ENCODE measurements at regions not wholly inside any gene's neighbourhood (a gene's known extent, or its start where the extent isn't known, plus 50 kb on each side); places are given as distances from the start of the nearest gene placed in this dataset.
"Not testable (repeated sequence)": the region's sequence is repeated elsewhere in the genome, so short reads cannot be mapped to it uniquely, and the experiment has no call there.

DNA sequence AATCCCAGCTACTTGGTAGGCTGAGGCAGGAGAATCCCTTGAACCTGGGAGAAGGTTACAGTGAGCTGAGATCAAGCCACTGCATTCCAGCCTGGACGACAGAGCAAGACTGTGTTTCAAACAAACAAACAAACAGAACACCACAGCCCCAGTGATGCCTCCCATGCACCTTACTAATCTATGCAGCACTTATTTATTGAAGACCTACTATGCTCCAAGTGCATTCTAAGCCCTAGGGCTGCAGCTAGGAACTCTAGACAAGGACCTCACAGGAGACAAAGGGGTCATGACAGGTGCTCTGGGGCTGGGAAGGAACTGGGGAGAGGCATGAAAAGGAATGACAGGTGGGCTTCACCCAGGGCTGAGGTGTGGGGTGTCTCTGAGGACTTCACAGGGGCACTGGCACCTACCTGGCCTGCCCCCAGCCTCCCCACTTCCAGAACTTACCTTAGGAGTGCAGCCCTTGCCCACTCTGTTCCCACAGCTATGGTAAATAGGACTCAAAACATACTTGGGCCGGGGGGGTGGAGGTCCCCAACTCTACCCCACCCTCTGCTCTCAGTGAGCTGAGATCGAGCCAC is 69.4 kb downstream of the C9orf50 start (continued):
- TF ChIP-seq, protein P1, sequence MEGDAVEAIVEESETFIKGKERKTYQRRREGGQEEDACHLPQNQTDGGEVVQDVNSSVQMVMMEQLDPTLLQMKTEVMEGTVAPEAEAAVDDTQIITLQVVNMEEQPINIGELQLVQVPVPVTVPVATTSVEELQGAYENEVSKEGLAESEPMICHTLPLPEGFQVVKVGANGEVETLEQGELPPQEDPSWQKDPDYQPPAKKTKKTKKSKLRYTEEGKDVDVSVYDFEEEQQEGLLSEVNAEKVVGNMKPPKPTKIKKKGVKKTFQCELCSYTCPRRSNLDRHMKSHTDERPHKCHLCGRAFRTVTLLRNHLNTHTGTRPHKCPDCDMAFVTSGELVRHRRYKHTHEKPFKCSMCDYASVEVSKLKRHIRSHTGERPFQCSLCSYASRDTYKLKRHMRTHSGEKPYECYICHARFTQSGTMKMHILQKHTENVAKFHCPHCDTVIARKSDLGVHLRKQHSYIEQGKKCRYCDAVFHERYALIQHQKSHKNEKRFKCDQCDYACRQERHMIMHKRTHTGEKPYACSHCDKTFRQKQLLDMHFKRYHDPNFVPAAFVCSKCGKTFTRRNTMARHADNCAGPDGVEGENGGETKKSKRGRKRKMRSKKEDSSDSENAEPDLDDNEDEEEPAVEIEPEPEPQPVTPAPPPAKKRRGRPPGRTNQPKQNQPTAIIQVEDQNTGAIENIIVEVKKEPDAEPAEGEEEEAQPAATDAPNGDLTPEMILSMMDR (IDR thresholded peaks at IDR 0.05; ENCODE audit: low read depth, low read length, missing input control), result no peak
- TF ChIP-seq, protein P2, sequence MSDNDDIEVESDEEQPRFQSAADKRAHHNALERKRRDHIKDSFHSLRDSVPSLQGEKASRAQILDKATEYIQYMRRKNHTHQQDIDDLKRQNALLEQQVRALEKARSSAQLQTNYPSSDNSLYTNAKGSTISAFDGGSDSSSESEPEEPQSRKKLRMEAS (IDR thresholded peaks at IDR 0.05), result no peak
- TF ChIP-seq YY1 (IDR thresholded peaks at IDR 0.05) (no peak), FOXA1 (IDR thresholded peaks at IDR 0.05) (no peak), RXRA (IDR thresholded peaks at IDR 0.05) (no peak), NR2F2 (IDR thresholded peaks at IDR 0.05) (no peak)
- TF ChIP-seq, protein P3, sequence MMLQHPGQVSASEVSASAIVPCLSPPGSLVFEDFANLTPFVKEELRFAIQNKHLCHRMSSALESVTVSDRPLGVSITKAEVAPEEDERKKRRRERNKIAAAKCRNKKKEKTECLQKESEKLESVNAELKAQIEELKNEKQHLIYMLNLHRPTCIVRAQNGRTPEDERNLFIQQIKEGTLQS (IDR thresholded peaks at IDR 0.05), result no peak

DNA sequence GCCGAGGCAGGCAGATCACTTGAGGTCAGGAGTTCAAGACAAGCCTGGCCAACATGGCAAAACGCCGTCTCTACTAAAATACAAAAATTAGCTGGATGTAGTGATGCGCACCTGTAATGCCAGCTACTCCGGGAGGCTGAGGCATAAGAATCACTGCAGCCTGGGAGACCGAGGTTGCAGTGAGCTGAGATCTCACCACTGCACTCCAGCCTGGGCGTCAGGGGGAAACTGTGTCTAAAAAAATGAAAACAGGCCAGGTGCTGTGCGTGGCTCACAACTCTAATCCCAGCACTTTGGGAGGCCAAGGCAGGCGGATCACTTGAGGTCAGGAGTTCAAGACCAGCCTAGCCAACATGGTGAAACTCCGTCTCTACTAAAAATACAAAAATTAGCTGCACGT is 69.9 kb downstream of the C9orf50 start:
- H3K9ac ChIP-seq (ENCODE audit: low read depth in 1 of 2, low read length in 2 of 2); DNase-seq (ENCODE audit: low spot score); H3K27me3 ChIP-seq (ENCODE audit: control insufficient read depth in 4 of 4, insufficient read depth in 4 of 4, low read length in 3 of 4); H3K4me3 ChIP-seq (ENCODE audit: low read depth in 1 of 3, low read length in 3 of 3); H3K27ac ChIP-seq (ENCODE audit: low read depth in 1 of 2, low read length in 2 of 2); H3K9me3 ChIP-seq (ENCODE audit: control insufficient read depth in 4 of 4, low read length in 3 of 4); H3K36me3 ChIP-seq (ENCODE audit: control insufficient read depth in 4 of 4, insufficient read depth in 3 of 4, low read depth in 1 of 4, low read length in 3 of 4): not testable (repeated sequence)
- peaks cover 4 to 26% (median 13%) of the 10 kb centered on the region in 4 donors for H3K4me1 ChIP-seq (ENCODE audit: control insufficient read depth in 4 of 4, insufficient read depth in 4 of 4, low read length in 3 of 4)
- 82% methylated on average over 11 of the region's 11 CpGs for WGBS

DNA sequence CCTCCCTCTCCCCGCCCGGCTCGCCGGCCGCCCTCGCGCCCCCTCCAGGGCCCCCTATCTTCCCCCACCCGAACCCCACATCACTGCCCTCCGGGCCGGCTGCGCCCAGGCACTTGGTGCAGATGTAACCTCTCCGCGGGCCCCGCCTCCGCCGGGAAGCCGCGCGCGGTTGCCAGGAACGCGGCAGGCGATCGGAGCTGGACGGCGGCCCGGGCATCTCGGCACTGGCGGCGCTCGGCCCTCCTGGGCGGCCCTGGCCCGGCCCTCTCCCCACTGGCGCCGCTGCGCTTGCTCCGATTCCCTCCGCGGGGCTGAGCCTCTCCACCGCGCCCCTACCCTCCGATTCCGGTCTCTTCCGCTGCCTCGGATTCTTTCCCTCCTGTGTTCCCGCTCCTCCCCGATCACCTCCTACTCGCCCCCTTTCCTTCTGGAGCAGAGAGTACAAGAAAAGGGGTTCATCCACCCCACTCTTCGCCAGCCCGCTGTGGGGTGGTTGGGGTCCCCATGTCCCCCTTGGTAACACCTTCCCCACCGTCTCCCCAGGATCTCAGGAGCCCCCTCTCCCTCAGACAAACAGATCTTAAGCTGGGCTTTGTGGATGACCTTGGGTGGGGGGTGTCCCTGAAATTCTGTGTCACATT is 70.6 kb downstream of the C9orf50 start:
- no peak for DNase-seq (ENCODE audit: low spot score)
- Histone ChIP-seq H3K9ac (ENCODE audit: low read depth in 1 of 2, low read length in 2 of 2) (peak overlapping the region in 1 of 2 donors; percentile 50), H3K9me3 (ENCODE audit: control insufficient read depth in 4 of 4, low read length in 3 of 4) (no peaks in the 10 kb centered on the region), H3K27me3 (ENCODE audit: control insufficient read depth in 4 of 4, insufficient read depth in 4 of 4, low read length in 3 of 4) (no peaks in the 10 kb centered on the region), H3K4me3 (ENCODE audit: low read depth in 1 of 3, low read length in 3 of 3) (peak overlapping the region in 2 of 3 donors; percentile 7 to 53), H3K4me1 (ENCODE audit: control insufficient read depth in 4 of 4, insufficient read depth in 4 of 4, low read length in 3 of 4) (peaks cover 4 to 19% (median 11%) of the 10 kb centered on the region in 4 donors), H3K27ac (ENCODE audit: low read depth in 1 of 2, low read length in 2 of 2) (peak overlapping the region; percentile 2 to 66), H3K36me3 (ENCODE audit: control insufficient read depth in 4 of 4, insufficient read depth in 3 of 4, low read depth in 1 of 4, low read length in 3 of 4) (no peaks in the 10 kb centered on the region)
- 5% methylated on average over 51 of the region's 51 CpGs for WGBS
- TF ChIP-seq RAD21 (IDR thresholded peaks at IDR 0.05) (peak in 1 of 2 donors; percentile 56), JUND (IDR thresholded peaks at IDR 0.05) (no peak), YY1 (IDR thresholded peaks at IDR 0.05) (no peak)

DNA sequence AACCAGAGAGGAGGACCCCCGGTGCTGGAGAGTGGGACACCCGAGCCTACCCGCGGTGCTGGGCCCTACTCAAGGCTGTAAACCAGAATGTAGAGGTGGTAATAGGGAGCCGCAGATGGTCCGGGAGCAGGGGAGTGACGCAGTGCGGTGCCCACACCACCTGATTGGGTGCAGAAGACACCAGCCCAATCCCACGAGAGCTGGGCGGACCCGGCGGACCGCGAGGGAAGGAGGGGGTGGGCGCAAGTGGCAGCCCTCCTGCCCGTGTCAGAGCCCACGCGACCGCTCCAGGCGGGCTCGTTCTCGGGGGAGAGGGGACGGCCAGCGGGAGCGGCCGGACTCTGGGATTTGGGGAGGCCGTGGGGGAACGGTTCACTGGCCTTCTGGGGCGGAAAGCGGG is 71.2 kb downstream of the C9orf50 start:
- 36% methylated on average over 30 of the region's 30 CpGs for WGBS
- no peaks in the 10 kb centered on the region for H3K27me3 ChIP-seq (ENCODE audit: control insufficient read depth in 4 of 4, insufficient read depth in 4 of 4, low read length in 3 of 4)
- peak overlapping the region in 1 of 3 donors; percentile 53 for H3K4me3 ChIP-seq (ENCODE audit: low read depth in 1 of 3, low read length in 3 of 3)
- H3K27ac ChIP-seq (ENCODE audit: low read depth in 1 of 2, low read length in 2 of 2), result peak overlapping the region; percentile 2 to 66
- peaks cover 4 to 18% (median 11%) of the 10 kb centered on the region in 4 donors for H3K4me1 ChIP-seq (ENCODE audit: control insufficient read depth in 4 of 4, insufficient read depth in 4 of 4, low read length in 3 of 4)
- peak overlapping the region in 1 of 2 donors; percentile 24 for H3K9ac ChIP-seq (ENCODE audit: low read depth in 1 of 2, low read length in 2 of 2)
- H3K36me3 ChIP-seq (ENCODE audit: control insufficient read depth in 4 of 4, insufficient read depth in 3 of 4, low read depth in 1 of 4, low read length in 3 of 4), result no peaks in the 10 kb centered on the region
- no peaks in the 10 kb centered on the region for H3K9me3 ChIP-seq (ENCODE audit: control insufficient read depth in 4 of 4, low read length in 3 of 4)
- DNase-seq (ENCODE audit: low spot score), result no peak
- no peak for TF ChIP-seq FOXA2 (IDR thresholded peaks at IDR 0.05)
- TF ChIP-seq, protein P2 (IDR thresholded peaks at IDR 0.05), result no peak
